NCI-H524 (cell line): ENCODE measurements at regions not wholly inside any gene's neighbourhood (a gene's known extent, or its start where the extent isn't known, plus 50 kb on each side); places are given as distances from the start of the nearest gene placed in this dataset.

ENCODE experiments used
- DNase-seq, 2 experiments: peaks; one replicate each; lab custom pipeline; 2025; lab: John Stamatoyannopoulos, UW

GRCh38 chr18:72601481-72601880 lies 57.3 kb upstream of the CBLN2 start:
- no peak for DNase-seq
